ENCODE measurements at regions not wholly inside any gene's neighbourhood (a gene's known extent, or its start where the extent isn't known, plus 50 kb on each side); places are given as distances from the start of the nearest gene placed in this dataset.

- peak; percentile 29 for DNase-seq
These were observed 51.3 kb downstream of the OR10H4 start for GRCh38 chr19:16000024-16000663.

- DNase-seq: peak; percentile 77
These were observed 52.9 kb downstream of the OR10H4 start for GRCh38 chr19:16001481-16002312.

GRCh38 chr19:16002406-16003384 is 53.9 kb downstream of the OR10H4 start:
- no peak for DNase-seq

- DNase-seq: no peak
These were observed 54.6 kb downstream of the OR10H4 start for GRCh38 chr19:16003391-16003790.

GRCh38 chr19:16005925-16006324 is 57.1 kb downstream of the OR10H4 start:
- DNase-seq: no peak

- DNase-seq: no peak
These were observed 63.7 kb upstream of the TPM4 start for GRCh38 chr19:16012552-16012951.

GRCh38 chr19:16013181-16013850 is 63.0 kb upstream of the TPM4 start:
- DNase-seq: no peak

- no peak for DNase-seq
These were observed 62.1 kb upstream of the TPM4 start for GRCh38 chr19:16013851-16014840.

GRCh38 chr19:16014923-16015804 is 61.1 kb upstream of the TPM4 start:
- no peak for DNase-seq

GRCh38 chr19:16015805-16016173 is 60.5 kb upstream of the TPM4 start:
- DNase-seq: no peak

- no peak for DNase-seq
These were observed 59.8 kb upstream of the TPM4 start for GRCh38 chr19:16016226-16017137.

GRCh38 chr19:16017138-16017490 is 59.2 kb upstream of the TPM4 start:
- no peak for DNase-seq

- DNase-seq: no peak
These were observed 58.1 kb upstream of the TPM4 start for GRCh38 chr19:16018106-16018755.

- DNase-seq: no peak
These were observed 57.3 kb upstream of the TPM4 start for GRCh38 chr19:16018801-16019551.

- DNase-seq: no peak
These were observed 56.4 kb upstream of the TPM4 start for GRCh38 chr19:16019691-16020448.

GRCh38 chr19:16021796-16022195 is 54.5 kb upstream of the TPM4 start:
- no peak for DNase-seq

GRCh38 chr19:16022251-16022650 is 54.0 kb upstream of the TPM4 start:
- DNase-seq: no peak
